ENCODE measurements at regions not wholly inside any gene's neighbourhood (a gene's known extent, or its start where the extent isn't known, plus 50 kb on each side); places are given as distances from the start of the nearest gene placed in this dataset.

- no peak overlapping the region for H3K56ac ChIP-seq (replicated peaks; ENCODE audit: insufficient read length, low read depth, low read length)
- ChIA-PET POLR2A (ENCODE audit: partially characterized antibody) (no interaction called here), CTCF (ENCODE audit: partially characterized antibody) (interaction anchor here (0.9 to 1.5 kb wide), 3 partner anchors 10 to 19 kb away, joined by 3 to 4 read pairs (median 3); no protein-coding TSS in a partner anchor)
- no peaks in the 10 kb centered on the region for H3K79me2 ChIP-seq (ENCODE audit: control insufficient read depth in 1 of 2, insufficient read depth in 2 of 2, low read length in 2 of 2)
- H3K9me3 ChIP-seq (ENCODE audit: insufficient read depth in 2 of 2, low read depth in 1 of 2, low read length in 1 of 2), result peaks cover 0 to 13% of the 10 kb centered on the region in 2 experiments; a peak in 2 of 4 replicates
- no peak overlapping the region for H2BK20ac ChIP-seq (ENCODE audit: low read length)
- H2BK12ac ChIP-seq (ENCODE audit: low read depth, low read length), result no peak overlapping the region
- no peak overlapping the region for H3K4me3 ChIP-seq (ENCODE audit: extremely low read depth in 1 of 4, insufficient read depth in 2 of 4, low read depth in 3 of 4, low read length in 4 of 4)
- no peak overlapping the region for H3K27ac ChIP-seq (ENCODE audit: low read depth, low read length)
- no peak overlapping the region for H4K8ac ChIP-seq (ENCODE audit: extremely low read depth, insufficient read depth, low read length)
- H3K4me2 ChIP-seq (ENCODE audit: insufficient read depth in 1 of 2, low read depth in 2 of 2, low read length in 2 of 2), result no peak overlapping the region
- H3K4ac ChIP-seq (replicated peaks; ENCODE audit: insufficient read length, low read depth, low read length), result no peak overlapping the region
- H4K5ac ChIP-seq (ENCODE audit: insufficient read length, low read depth, low read length), result no peak overlapping the region
- no peaks in the 10 kb centered on the region for H3K23me2 ChIP-seq (ENCODE audit: low read depth, low read length)
- no peak overlapping the region for H2BK5ac ChIP-seq (ENCODE audit: low read depth, low read length)
- no peaks in the 10 kb centered on the region for H4K20me1 ChIP-seq (replicated peaks in 1 of 2; ENCODE audit: control insufficient read depth in 1 of 2, insufficient read depth in 2 of 2, low read length in 2 of 2)
- no peak overlapping the region for H3K14ac ChIP-seq (ENCODE audit: insufficient read length)
- no peak for FAIRE-seq
- no peak overlapping the region for H2AK5ac ChIP-seq (ENCODE audit: low read depth, low read length)
- TF ChIP-seq, protein P1, sequence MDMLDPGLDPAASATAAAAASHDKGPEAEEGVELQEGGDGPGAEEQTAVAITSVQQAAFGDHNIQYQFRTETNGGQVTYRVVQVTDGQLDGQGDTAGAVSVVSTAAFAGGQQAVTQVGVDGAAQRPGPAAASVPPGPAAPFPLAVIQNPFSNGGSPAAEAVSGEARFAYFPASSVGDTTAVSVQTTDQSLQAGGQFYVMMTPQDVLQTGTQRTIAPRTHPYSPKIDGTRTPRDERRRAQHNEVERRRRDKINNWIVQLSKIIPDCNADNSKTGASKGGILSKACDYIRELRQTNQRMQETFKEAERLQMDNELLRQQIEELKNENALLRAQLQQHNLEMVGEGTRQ (IDR thresholded peaks at IDR 0.05; ENCODE audit: low read length), result no peak
- no peak for TF ChIP-seq RFX5 (IDR thresholded peaks at IDR 0.05; ENCODE audit: borderline replicate concordance, low read depth, low read length)
- TF ChIP-seq RNF2 (IDR thresholded peaks at IDR 0.05; ENCODE audit: borderline replicate concordance, low read depth, low read length, missing control alignments, poor library complexity, severe bottlenecking), result no peak
- no peak for TF ChIP-seq CTBP2 (IDR thresholded peaks at IDR 0.05; ENCODE audit: borderline replicate concordance, insufficient read depth, insufficient read length, low read length)
- no peak for TF ChIP-seq CEBPB (IDR thresholded peaks at IDR 0.05; ENCODE audit: low read depth, low read length)
- TF ChIP-seq FOSL1 (IDR thresholded peaks at IDR 0.05; ENCODE audit: insufficient read depth, low read depth, low read length), result no peak
- no peak for TF ChIP-seq HDAC6 (IDR thresholded peaks at IDR 0.05; ENCODE audit: low read depth, low read length)
- no peak for TF ChIP-seq NRF1 (IDR thresholded peaks at IDR 0.05; ENCODE audit: low read depth, low read length)
- H3K18ac ChIP-seq (ENCODE audit: extremely low read depth, low read length), result no peak overlapping the region
- WGBS, 2 experiments (ENCODE audit: extremely low coverage in 1 of 2, insufficient coverage in 1 of 2, insufficient read length in 1 of 2, insufficient replicate concordance in 2 of 2, low coverage in 1 of 2, low lambda C conversion rate in 2 of 2, missing lambda C conversion rate in 1 of 2), result 96% methylated on average over 1 of the region's 1 CpG; no CpG with 5 or more reads in 1 of the 2 experiments
- H3K27me3 ChIP-seq (replicated peaks in 1 of 4; ENCODE audit: control insufficient read depth in 3 of 4, extremely low read depth in 1 of 4, insufficient read depth in 3 of 4, low read length in 3 of 4), result no peaks in the 10 kb centered on the region
- no peak overlapping the region for H2AFZ ChIP-seq (ENCODE audit: low read length)
- H3K4me1 ChIP-seq (replicated peaks in 1 of 4; ENCODE audit: control insufficient read depth in 3 of 4, insufficient read depth in 4 of 4, low read length in 3 of 4), result no peaks in the 10 kb centered on the region; a peak in 1 of 7 replicates
- H3K79me1 ChIP-seq (ENCODE audit: low read depth, low read length), result no peaks in the 10 kb centered on the region
- no peak overlapping the region for H4K91ac ChIP-seq (replicated peaks; ENCODE audit: insufficient read length, low read length)
- H2BK15ac ChIP-seq (ENCODE audit: low read length), result no peak overlapping the region
- H2BK120ac ChIP-seq (replicated peaks; ENCODE audit: low read depth, low read length), result no peak overlapping the region
- H3K9ac ChIP-seq (replicated peaks in 1 of 4; ENCODE audit: extremely low read depth in 1 of 4, low read depth in 3 of 4, low read length in 3 of 4), result no peak overlapping the region
- DNase-seq (ENCODE audit: low read depth in 1 of 2, low spot score in 2 of 2), result no peak
- H3K36me3 ChIP-seq (ENCODE audit: control insufficient read depth in 2 of 4, insufficient read depth in 4 of 4, low read length in 3 of 4), result no peaks in the 10 kb centered on the region; a peak in 1 of 8 replicates
- no peak overlapping the region for H3K23ac ChIP-seq (ENCODE audit: insufficient read length)
These were observed 166.4 kb downstream of the FAXC start for GRCh38 chr6:99183066-99183465.
